MCF 10A (cell line): ENCODE measurements at regions not wholly inside any gene's neighbourhood (a gene's known extent, or its start where the extent isn't known, plus 50 kb on each side); places are given as distances from the start of the nearest gene placed in this dataset.
"Not testable (repeated sequence)": the region's sequence is repeated elsewhere in the genome, so short reads cannot be mapped to it uniquely, and the experiment has no call there.

Experiments used
- BruUV-seq: library from RNA; stranded (reverse); fragments of 400-500 nt; replicated peaks from 2 replicates; lab custom pipeline; 2021; lab: Mats Ljungman, UMichigan
- CTCF ChIA-PET: fragments of 300-600 bp; sonication (Branson Sonifier 250); formaldehyde crosslinking; extraction: SDS; loops from one replicate; lab custom pipeline; 2021; ENCODE audit warnings: antibody characterized with exemption, inconsistent platforms; lab: Yijun Ruan, JAX
- POLR2A ChIA-PET: fragments of 300-600, 350-650 bp; sonication (Branson Sonifier 250); formaldehyde crosslinking; extraction: SDS; loops from one replicate; lab custom pipeline; 2020; ENCODE audit warnings: antibody characterized with exemption, inconsistent platforms; lab: Yijun Ruan, JAX
- DNase-seq: peaks from one replicate; pipeline ENCODE4 v3.0.0-alpha.2; 2018; ENCODE audit not compliant: unreplicated experiment
- H3K27ac Mint-ChIP-seq: one replicate; pipeline ENCODE4 v1.8.0; 2022; ENCODE audit warnings: mild to moderate bottlenecking, low read depth, mixed read lengths; ENCODE audit not compliant: unreplicated experiment
- H3K27me3 Mint-ChIP-seq: one replicate; pipeline ENCODE4 v1.8.0; 2022; ENCODE audit warnings: mixed read lengths; ENCODE audit not compliant: insufficient read depth, unreplicated experiment
- H3K36me3 Mint-ChIP-seq: one replicate; pipeline ENCODE4 v1.8.0; 2022; ENCODE audit warnings: mild to moderate bottlenecking, moderate library complexity, mixed read lengths; ENCODE audit not compliant: insufficient read depth, unreplicated experiment
- H3K4me1 Mint-ChIP-seq: one replicate; pipeline ENCODE4 v1.8.0; 2022; ENCODE audit warnings: mixed read lengths; ENCODE audit not compliant: insufficient read depth, unreplicated experiment
- H3K4me3 Mint-ChIP-seq: one replicate; pipeline ENCODE4 v1.8.0; 2022; ENCODE audit warnings: mild to moderate bottlenecking, moderate library complexity, mixed read lengths; ENCODE audit not compliant: unreplicated experiment
- H3K9me3 Mint-ChIP-seq: one replicate; pipeline ENCODE4 v1.8.0; 2022; ENCODE audit warnings: mixed read lengths; ENCODE audit not compliant: unreplicated experiment
- intact Hi-C: fragments of 100-400 bp; cut with micrococcal nuclease; formaldehyde crosslinking; loops from 2 replicates; pipeline ENCODE4 v1.14.1; 2022
- TF ChIP-seq, protein P1 (sequence below): fragments of 200-600 bp; IDR thresholded peaks from one replicate; pipeline ENCODE4 v1.8.0; 2022; ENCODE audit warnings: antibody characterized with exemption, mild to moderate bottlenecking; ENCODE audit not compliant: unreplicated experiment

DNA sequence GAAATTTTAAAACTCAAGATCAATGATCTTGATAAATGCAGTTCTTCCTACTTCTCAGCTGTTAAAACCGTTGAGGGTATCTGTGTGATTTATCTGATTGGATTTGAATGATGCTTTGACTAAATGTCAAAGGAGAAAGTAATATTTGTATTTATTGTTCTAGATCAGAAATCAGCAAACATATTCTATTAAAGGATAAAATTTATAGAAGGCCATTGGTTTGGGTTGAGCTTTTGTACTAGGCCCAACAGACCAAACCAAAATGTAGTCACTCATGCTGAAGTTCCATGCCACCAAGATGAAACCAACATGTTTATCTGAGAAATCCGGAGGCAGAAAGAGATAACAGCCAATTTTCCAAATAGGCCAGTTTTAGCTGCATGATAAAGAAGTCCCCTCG lies 64.5 kb upstream of the BMP2K start:
- H3K4me1 Mint-ChIP-seq: peaks cover 8% of the 10 kb centered on the region
- no peak overlapping the region for H3K4me3 Mint-ChIP-seq
- no TSS peak for BruUV-seq
- DNase-seq: no peak
- no peaks in the 10 kb centered on the region for H3K36me3 Mint-ChIP-seq
- TF ChIP-seq, protein P1, sequence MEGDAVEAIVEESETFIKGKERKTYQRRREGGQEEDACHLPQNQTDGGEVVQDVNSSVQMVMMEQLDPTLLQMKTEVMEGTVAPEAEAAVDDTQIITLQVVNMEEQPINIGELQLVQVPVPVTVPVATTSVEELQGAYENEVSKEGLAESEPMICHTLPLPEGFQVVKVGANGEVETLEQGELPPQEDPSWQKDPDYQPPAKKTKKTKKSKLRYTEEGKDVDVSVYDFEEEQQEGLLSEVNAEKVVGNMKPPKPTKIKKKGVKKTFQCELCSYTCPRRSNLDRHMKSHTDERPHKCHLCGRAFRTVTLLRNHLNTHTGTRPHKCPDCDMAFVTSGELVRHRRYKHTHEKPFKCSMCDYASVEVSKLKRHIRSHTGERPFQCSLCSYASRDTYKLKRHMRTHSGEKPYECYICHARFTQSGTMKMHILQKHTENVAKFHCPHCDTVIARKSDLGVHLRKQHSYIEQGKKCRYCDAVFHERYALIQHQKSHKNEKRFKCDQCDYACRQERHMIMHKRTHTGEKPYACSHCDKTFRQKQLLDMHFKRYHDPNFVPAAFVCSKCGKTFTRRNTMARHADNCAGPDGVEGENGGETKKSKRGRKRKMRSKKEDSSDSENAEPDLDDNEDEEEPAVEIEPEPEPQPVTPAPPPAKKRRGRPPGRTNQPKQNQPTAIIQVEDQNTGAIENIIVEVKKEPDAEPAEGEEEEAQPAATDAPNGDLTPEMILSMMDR: no peak
- intact Hi-C loops: no loop called here
- no peak overlapping the region for H3K27ac Mint-ChIP-seq
- no peaks in the 10 kb centered on the region for H3K9me3 Mint-ChIP-seq
- ChIA-PET CTCF (interaction anchor here (0.6 to 1.1 kb wide), 2 partner anchors 67 to 927 kb away, joined by 4 to 5 read pairs; no protein-coding TSS in a partner anchor), POLR2A (interaction anchor here (0.6 to 1.0 kb wide), 2 partner anchors 25 to 136 kb away, joined by 3 to 4 read pairs; no protein-coding TSS in a partner anchor)
- no peaks in the 10 kb centered on the region for H3K27me3 Mint-ChIP-seq

DNA sequence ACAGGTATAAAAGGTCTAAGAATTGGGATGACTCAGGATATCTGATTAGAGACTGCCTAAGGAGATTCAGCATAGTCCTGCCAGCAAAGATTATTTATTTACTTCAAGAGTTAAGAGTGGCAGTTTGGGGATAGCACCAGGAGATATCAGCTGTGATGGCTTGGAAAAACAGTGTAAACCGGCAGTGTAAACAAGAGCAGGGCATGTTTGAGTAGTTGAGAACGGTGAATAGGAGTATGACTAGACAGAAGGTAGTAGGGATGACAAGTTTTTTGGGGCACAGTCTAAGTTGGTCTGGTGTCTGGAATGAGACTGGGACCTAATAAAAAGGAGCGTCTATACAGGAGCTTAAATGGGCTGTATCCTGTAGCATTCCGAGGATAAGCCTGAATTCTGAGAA lies 61.6 kb upstream of the BMP2K start:
- H3K27ac Mint-ChIP-seq, H3K27me3 Mint-ChIP-seq, H3K4me1 Mint-ChIP-seq, intact Hi-C loops, BruUV-seq, DNase-seq, H3K9me3 Mint-ChIP-seq, CTCF ChIA-PET, POLR2A ChIA-PET, H3K36me3 Mint-ChIP-seq, H3K4me3 Mint-ChIP-seq: not testable (repeated sequence)

DNA sequence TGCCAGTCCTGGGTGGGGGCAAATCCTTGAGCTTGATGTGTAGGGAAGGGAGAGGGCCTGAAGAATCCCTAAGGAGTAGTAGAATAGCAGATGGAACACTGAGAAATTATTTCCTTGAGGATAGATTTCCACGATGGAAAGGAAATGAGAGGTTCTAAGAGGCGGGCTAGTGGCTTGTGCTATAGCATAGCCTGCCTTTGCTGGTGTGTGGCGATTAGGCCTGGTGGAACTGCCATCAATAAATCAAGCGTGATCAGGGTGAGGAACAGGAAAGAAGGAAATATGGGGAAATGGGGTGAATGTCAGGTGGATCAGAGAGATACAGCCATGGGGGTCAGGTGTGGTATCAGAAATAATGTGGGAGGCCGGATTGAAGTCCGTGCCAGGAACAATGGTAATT lies 60.8 kb upstream of the BMP2K start:
- CTCF ChIA-PET, intact Hi-C loops, H3K36me3 Mint-ChIP-seq, H3K4me1 Mint-ChIP-seq, POLR2A ChIA-PET, H3K27me3 Mint-ChIP-seq, H3K9me3 Mint-ChIP-seq, H3K27ac Mint-ChIP-seq, DNase-seq, H3K4me3 Mint-ChIP-seq, BruUV-seq: not testable (repeated sequence)

DNA sequence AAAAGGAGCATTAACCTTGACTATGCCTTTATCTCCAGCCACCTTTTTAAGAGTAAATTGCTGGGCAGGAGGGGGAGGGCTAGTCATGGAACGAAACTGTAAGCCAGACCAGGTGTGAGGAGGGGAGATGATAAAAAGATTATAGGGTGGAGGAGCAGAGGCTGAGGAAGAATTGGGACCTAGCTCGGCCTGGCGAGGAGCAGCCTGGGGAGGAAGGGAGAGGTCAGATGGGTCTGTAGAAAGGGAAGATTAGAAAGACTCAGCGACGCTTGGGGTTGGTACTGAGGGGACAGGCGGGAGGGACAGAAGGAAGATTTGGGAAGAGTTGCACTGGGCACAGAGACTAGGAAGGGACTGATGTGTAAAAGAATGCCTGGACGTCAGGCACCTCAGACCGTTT lies 58.4 kb upstream of the BMP2K start:
- BruUV-seq, intact Hi-C loops: not testable (repeated sequence)

DNA sequence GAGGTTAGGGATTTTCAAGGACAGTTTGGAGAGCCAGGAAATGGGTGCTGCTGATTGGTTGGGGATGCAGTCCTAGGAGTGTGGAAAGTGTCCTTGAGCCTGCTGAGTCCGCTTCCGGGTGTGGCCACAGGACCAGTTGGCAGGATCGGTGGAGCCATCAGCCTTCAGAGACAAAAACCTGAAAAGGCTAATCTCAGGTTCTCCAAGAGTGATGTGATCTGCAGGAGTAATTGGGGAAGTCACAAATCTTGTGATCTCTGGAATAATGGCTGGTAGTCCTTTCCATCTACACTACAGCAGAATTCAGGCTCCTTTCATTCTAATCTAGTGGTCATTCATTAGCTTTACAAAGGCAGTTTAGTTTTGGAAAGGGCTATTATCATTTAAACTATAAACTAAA lies 55.9 kb upstream of the BMP2K start:
- ChIA-PET CTCF (no interaction called here), POLR2A (interaction anchor here (0.6 kb wide), 1 partner anchor 192 kb away, joined by 3 read pairs; no protein-coding TSS in a partner anchor)
- H3K4me3 Mint-ChIP-seq: no peak overlapping the region
- no peaks in the 10 kb centered on the region for H3K27me3 Mint-ChIP-seq
- BruUV-seq: no TSS peak
- DNase-seq: no peak
- TF ChIP-seq, protein P1: no peak
- H3K9me3 Mint-ChIP-seq: no peaks in the 10 kb centered on the region
- intact Hi-C loops: no loop called here
- no peaks in the 10 kb centered on the region for H3K36me3 Mint-ChIP-seq
- H3K27ac Mint-ChIP-seq: no peak overlapping the region
- H3K4me1 Mint-ChIP-seq: peaks cover 8% of the 10 kb centered on the region

More for the DNA sequence above, 58.4 kb upstream of the BMP2K start:
- POLR2A ChIA-PET, H3K4me3 Mint-ChIP-seq, H3K27ac Mint-ChIP-seq, H3K27me3 Mint-ChIP-seq, DNase-seq, CTCF ChIA-PET, H3K36me3 Mint-ChIP-seq, H3K9me3 Mint-ChIP-seq, H3K4me1 Mint-ChIP-seq: not testable (repeated sequence)
